Heart left ventricle (tissue), 16 donors: ENCODE measurements at regions not wholly inside any gene's neighbourhood (a gene's known extent, or its start where the extent isn't known, plus 50 kb on each side); places are given as distances from the start of the nearest gene placed in this dataset.

Source experiments
- ATAC-seq, 4 donors: fragments of 200-7000 bp; cut with Tn5 transposase; one replicate each; pipeline ENCODE4 v1.9.1; 2020 to 2022; ENCODE audit warnings: moderate library complexity in 4 of 4, mild to moderate bottlenecking in 3 of 4, moderate number of reproducible peaks in 1 of 4
- DNase-seq, 5 donors: peaks; one replicate each; pipeline ENCODE4 v3.0.0-alpha.2; 2020
- H3K27ac ChIP-seq, 12 donors: fragments of 200-600 bp; sonication (generic) in 4 of 12; one replicate each; pipeline versions ENCODE4 v1.5.0 to v1.8.0; 2016 to 2022; ENCODE audit warnings: mild to moderate bottlenecking in 2 of 12
- H3K27me3 ChIP-seq, 9 donors: fragments of 200-600 bp; sonication (generic) in 2 of 9; one replicate each; pipeline versions ENCODE4 v1.5.1 to v1.8.0; 2016 to 2022; ENCODE audit warnings: mild to moderate bottlenecking in 3 of 9
- H3K36me3 ChIP-seq, 9 donors: fragments of 200-600 bp; sonication (generic) in 2 of 9; one replicate each; pipeline versions ENCODE4 v1.5.0 to v1.8.0; 2018 to 2022; ENCODE audit warnings: mild to moderate bottlenecking in 2 of 9
- H3K4me1 ChIP-seq, 12 donors: fragments of 200-600 bp; sonication (generic) in 4 of 12; one replicate each; pipeline versions ENCODE4 v1.5.0 to v1.8.0; 2016 to 2022; ENCODE audit warnings: mild to moderate bottlenecking in 3 of 12
- H3K4me3 ChIP-seq, 12 donors: fragments of 200-600 bp; sonication (generic) in 4 of 12; one replicate each; pipeline versions ENCODE4 v1.5.0 to v1.8.0; 2017 to 2022; ENCODE audit warnings: mild to moderate bottlenecking in 9 of 12, moderate library complexity in 4 of 12
- H3K9me3 ChIP-seq, 12 donors: fragments of 200-600 bp; sonication (generic) in 4 of 12; one replicate each; pipeline versions ENCODE4 v1.5.0 to v1.8.0; 2016 to 2022; ENCODE audit warnings: mild to moderate bottlenecking in 1 of 12
- CTCF ChIP-seq, 12 donors: fragments of 200-600 bp; sonication (generic) in 4 of 12; IDR thresholded peaks; one replicate each; pipeline versions ENCODE4 v1.5.0 to v1.8.0; 2018 to 2022; ENCODE audit warnings: antibody characterized with exemption in 12 of 12, mild to moderate bottlenecking in 5 of 12
- POLR2A ChIP-seq, 2 donors: fragments of 450-650 bp; IDR thresholded peaks; one replicate each; pipeline ENCODE4 v1.6.1; 2017; ENCODE audit warnings: antibody characterized with exemption in 2 of 2, mild to moderate bottlenecking in 2 of 2, moderate library complexity in 2 of 2
- whole genome bisulfite sequencing, 4 donors: extraction: QIAGEN DNeasy Blood & Tissue Kit in 2 of 4; methylation state at CpG; one replicate each; pipeline versions ENCODE4 v1.1.5 to v1.1.7; 2013 to 2018; 5-methylcytosine and 5-hydroxymethylcytosine counted together
- intact Hi-C, 10 donors: fragments of 100-400 bp; cut with DNase I; formaldehyde crosslinking; loops; one replicate each; pipeline versions ENCODE4 v1.11.1 to v1.14.2; 2022
- donor health status: ischemic (EF 13 %, LVEDD 7.1; RV severe dilation, severe dysfunction).
- donor health status: healthy with polysubstance abuse.
- donor health status: DM: no; HTN: yes; CAD: no.
- donor health status: DM: no; HTN: no; CAD: no.
- donor health status: ischemic (EF 25% LVEDD 6.9; RV normal size, moderate dysfunction).
- donor health status: ischemic (EF 25% LVEDD 5.7; RV mildly dilated, moderate dysfunction).
- donor health status: healthy.
- donor health status: DM: yes; HTN: yes; CAD: no.
- donor health status: ischemic (EF 35%, LVEDD 5.7; RV mildly dilated, moderate dysfunction).
- donor health status: nonischemic (EF 11% LVEDD 7.7; RV severe dilation, severe dysfunction).
- donor health status: DM: yes; HTN: yes; CAD: no.
- donor health status: PGD.
- donor health status: ischemic (EF 29% LVEDD 5.4; RV normal size, mild dysfunction).
- donor health status: nonischemic (EF 23%, LVEDD 6.1; RV moderate dilation, normal function).

GRCh38 chr1:108017698-108018097 is 52.7 kb upstream of the VAV3 start:
- DNase-seq (no peak), ATAC-seq (no peak)
- H3K36me3 ChIP-seq, result no peaks in the 10 kb centered on the region
- WGBS, 4 donors, result 64 to 86% (median 75%) methylated on average over 1 of the region's 1 CpG
- TF ChIP-seq POLR2A (IDR thresholded peaks at IDR 0.05), result no peak
- no peak for TF ChIP-seq CTCF (IDR thresholded peaks at IDR 0.05)
- H3K4me3 ChIP-seq, result no peak overlapping the region
- peaks cover 0 to 12% (median 8%) of the 10 kb centered on the region in 12 donors for H3K4me1 ChIP-seq
- intact Hi-C loops, result no loop called here
- H3K27me3 ChIP-seq, result no peaks in the 10 kb centered on the region
- no peaks in the 10 kb centered on the region for H3K9me3 ChIP-seq
- no peak overlapping the region for H3K27ac ChIP-seq

GRCh38 chr1:108016451-108016920 is 51.5 kb upstream of the VAV3 start:
- WGBS, 4 donors, result 8 to 13% (median 9%) methylated on average over 4 of the region's 4 CpGs
- H3K27me3 ChIP-seq, result no peaks in the 10 kb centered on the region
- H3K36me3 ChIP-seq, result no peaks in the 10 kb centered on the region
- no peak overlapping the region for H3K27ac ChIP-seq
- intact Hi-C loops, result no loop called here
- TF ChIP-seq POLR2A (IDR thresholded peaks at IDR 0.05) (no peak), CTCF (IDR thresholded peaks at IDR 0.05) (no peak)
- H3K9me3 ChIP-seq, result no peaks in the 10 kb centered on the region
- no peak overlapping the region for H3K4me3 ChIP-seq
- H3K4me1 ChIP-seq, result peaks cover 0 to 12% (median 8%) of the 10 kb centered on the region in 12 donors
- peak in 3 of 4 donors; percentile 83 to 94 (median 84) for ATAC-seq
- no peak for DNase-seq
